HG03064 (cell line): ENCODE measurements at regions not wholly inside any gene's neighbourhood (a gene's known extent, or its start where the extent isn't known, plus 50 kb on each side); places are given as distances from the start of the nearest gene placed in this dataset.

Source experiments
- ATAC-seq: cut with Tn5 transposase; IDR thresholded peaks from one replicate; pipeline ENCODE4 v1.9.1; 2021; ENCODE audit warnings: low read depth; ENCODE audit not compliant: unreplicated experiment

DNA sequence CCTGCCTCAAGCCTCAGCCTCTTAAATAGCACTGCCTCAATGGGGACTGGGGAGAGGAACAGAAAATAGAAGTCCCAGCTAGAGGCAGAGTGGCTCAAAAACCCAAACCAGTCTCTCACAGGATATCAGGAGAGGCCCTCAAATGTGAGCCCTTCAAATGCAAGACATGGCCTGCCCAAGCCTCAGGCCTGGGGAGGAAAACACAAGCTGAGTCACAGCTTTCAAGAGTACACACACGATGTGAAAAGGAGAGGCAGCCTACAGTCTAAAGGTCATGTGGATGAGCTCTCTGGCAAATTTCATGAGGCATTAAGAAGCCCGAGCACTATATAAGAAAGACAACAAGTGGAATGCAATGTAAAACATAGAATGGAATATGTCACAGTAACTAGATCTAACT lies 316.6 kb upstream of the MEX3C start:
- no peak for ATAC-seq

- no peak for ATAC-seq
Observed at GRCh38 chr18:51516478-51517038, 319.1 kb upstream of the MEX3C start.

GRCh38 chr18:51519571-51519970 lies 322.1 kb upstream of the MEX3C start:
- no peak for ATAC-seq

- no peak for ATAC-seq
Observed at GRCh38 chr18:51520676-51521180, 323.2 kb upstream of the MEX3C start.

DNA sequence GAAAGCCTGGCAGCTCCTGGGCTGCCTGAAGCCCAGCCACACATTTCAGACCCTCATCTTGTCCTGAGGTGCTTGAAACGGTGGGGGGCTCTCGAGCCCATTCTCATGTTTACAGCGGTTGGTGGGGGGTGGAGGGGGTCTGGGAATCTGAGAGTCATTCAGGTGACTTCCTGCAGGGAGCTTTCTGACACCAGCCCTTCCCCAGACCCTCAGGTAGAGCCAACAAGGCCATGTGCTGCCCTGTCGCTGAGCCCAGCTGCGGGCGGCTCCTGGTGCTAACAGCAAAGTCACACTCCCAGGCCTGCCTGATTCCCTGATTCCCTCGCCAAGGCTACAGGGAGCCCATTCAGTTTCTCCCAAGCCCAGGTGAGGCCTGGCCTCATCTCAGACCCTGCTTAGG lies 324.9 kb upstream of the MEX3C start:
- ATAC-seq, result no peak

- no peak for ATAC-seq
Observed at GRCh38 chr18:51522821-51523220, 325.3 kb upstream of the MEX3C start.

DNA sequence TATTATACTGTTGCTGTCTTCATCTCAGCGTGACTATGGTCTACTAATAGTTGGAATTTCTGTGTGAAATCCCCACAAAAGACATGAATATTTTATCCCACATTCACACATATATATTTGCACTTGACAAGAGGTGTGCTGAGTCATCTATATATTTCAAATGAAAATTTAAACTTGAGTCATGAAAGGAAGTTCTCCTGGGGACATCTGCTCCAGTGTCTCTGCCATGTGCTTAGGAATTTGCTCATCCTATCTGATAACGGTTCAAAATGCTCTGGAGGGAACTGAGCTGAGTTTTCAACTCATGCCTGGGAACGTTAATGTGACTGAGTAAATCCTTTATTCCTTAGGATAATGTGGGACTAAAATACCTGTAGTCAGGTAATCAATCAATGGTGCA lies 326.2 kb upstream of the MEX3C start:
- ATAC-seq, result no peak

DNA sequence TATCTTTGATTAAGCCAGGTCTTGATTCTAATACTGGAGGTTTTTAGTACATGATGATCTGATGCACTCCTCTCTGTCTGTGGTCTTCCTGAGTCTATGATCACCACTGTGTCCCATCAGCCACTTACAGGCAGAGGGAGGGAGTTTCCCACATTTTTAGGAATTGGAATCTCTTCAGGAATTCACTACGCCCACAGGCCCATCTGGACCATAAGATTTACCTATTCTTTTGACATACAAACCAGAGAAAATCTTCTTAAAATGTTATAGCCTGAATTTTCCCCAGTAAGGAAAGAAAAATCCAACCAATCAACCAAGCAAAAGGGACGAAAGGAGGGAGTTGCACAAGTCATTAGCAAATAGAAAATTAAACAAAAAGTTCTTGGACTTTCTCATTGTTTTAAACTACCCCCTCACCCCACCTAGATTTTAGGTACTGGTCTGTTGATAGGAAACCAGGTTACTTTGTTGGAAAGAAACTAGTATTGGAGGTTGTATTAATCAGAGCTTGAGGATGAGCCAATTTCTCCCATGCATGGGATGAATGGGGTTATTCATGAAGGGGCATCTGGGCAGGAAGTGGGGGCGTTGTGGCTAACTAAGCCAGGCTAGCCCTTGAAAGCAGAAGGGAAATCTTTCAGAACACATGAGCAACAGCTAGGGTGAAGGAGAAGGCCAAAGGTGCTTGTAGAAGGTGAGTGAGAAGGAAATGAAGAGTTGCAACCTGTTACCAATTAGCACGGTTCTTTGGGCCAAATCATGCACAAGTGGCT lies 328.2 kb upstream of the MEX3C start:
- no peak for ATAC-seq

DNA sequence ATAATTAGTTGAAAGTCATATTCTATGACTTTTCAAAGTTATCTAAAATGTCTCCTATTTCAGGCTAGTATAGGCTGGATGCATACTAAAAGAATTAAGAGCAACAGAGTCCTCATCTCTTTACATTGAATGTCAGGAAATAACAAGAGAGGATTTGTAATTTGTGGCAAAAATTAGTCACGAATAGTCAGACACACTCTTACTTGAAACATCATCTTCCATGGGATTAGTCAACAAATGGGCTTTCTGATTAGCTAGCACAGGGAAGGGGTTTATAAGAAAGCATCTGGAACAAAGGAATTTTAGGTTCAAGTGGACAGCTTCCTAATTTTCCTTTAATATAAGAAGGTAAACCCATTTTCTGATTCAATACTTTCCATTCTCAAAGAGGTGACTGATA lies 330.3 kb upstream of the MEX3C start:
- ATAC-seq, result no peak

GRCh38 chr18:51531501-51531900 lies 334.0 kb upstream of the MEX3C start:
- no peak for ATAC-seq

DNA sequence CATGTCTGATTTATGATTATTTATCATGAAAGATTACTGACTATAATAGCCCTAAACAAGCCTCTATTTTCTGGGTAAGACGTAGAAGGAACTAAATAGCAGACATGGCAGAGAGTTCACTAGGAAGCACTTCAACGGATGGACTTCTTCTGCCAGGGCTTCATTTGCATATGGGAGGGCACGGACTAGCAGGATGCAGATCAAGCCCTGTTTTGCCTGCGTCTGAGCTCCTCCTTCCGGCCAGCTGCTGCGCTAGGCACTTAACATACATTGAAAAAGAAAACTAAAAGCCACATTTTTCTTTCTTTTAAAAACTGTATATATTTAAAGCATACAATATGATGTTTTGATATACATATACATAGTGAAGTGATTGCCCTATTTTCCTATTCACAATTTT lies 340.0 kb upstream of the MEX3C start:
- ATAC-seq, result peak; percentile 78

DNA sequence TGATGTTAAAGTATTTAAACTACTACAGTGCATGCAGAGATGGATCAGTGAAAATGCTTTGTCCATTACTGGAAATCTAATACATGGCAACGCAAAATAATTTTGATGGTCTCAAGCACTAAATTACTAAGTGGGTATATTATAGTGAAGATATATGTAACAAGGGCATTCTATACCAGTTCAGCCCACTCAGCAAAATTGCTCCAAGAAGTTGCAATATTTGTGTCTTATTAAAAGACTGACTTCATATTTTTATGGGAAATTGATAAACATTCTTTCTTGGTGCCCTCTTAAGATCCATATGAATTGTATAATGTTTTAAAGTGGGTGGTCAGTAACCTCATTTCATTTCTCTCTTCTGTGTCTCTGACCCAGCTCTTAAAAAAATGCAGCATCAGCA lies 343.1 kb upstream of the MEX3C start:
- ATAC-seq, result no peak

DNA sequence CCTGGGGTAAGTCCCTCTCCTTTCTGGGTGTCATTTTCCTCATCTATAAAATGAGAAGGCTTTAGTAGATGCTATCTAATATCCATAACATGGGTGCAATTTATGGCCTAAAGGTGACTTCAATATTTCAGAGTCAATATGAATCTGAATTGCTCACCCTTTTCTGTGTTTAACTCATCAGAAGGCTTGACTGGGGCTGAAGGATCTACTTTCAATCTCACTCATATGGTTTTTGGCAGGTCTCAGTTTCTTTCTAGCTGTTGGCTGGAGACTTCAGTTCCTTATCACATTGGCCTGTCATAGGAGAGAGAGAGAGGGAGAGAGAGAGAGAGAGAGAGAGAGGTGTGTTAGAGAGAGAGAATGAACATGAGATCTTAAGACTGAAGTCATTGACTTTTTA lies 343.7 kb upstream of the MEX3C start:
- ATAC-seq, result no peak

DNA sequence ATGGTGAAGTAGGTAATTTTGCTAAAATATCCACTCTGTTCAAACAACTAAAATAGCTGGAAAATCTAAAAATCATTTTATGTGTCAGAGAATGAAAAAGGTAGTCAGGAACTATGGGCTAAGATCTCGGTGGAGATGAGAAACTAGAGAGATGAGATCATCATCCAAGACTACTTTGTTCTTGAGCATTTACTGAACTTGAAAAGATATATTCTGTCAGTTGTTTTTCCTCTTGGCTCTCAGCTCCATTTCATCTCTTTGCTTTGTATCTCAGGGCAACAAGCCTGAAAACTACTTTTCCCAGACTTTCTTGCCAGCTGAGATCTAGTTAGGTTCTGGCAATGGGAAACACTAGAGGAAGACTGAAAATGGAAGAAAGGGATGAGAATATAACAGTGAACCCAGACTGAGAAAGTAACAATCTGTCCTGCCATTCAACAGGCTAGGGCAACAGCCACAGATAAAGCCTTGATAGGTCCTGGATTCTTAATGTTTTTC lies 346.2 kb upstream of the MEX3C start:
- no peak for ATAC-seq

DNA sequence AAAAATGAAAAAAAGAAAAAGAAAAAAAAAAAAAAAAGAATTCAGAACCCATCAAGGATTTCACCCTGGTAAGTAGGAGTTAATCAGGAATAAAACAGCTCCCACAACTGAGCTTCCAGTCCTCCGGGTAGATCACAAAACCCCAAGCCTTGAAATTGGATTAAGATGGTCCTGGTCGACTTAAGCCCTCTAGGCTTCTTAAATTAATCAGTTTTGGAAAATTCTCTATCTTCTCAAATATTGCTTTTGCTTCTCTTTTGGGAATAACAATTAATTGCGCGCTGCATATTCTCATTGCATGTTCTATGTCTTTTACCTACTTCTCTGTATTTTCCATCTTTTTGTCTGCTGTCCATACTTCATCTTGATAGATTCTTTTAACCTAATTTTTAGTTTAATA lies 348.0 kb upstream of the MEX3C start:
- no peak for ATAC-seq

DNA sequence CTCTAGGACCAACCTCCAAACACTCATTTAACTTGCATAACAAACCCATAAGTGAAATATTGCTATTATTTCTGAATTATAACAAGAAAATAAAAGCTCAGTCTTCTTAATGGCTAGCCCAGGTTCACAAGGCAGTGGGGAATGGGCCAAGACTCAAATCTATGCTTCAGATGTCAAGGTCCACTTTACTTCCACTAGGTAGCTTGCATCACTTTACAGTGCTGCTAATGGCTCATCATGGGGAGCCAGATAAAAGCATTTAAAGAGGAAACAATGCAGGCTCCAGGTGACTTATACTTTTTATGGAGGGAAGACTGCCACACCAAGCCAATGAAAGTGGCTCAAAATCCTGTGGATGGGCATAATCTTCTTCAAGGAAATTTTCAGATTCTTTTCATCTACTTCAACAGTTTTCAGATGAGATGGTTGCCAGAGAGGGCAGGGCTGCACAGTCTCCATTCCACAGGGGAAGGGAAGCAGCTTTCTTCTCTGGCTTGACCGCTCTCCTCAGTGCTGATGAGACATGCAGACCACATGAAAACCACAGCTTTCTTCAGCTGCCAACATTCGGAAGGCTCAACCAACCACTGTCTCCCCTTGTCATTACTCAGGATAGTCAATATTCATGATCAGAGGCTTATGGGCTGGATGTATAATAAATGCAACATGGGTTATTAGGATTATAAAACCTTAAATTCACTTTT lies 361.9 kb upstream of the MEX3C start:
- no peak for ATAC-seq

GRCh38 chr18:51559902-51560287 lies 362.4 kb upstream of the MEX3C start:
- no peak for ATAC-seq

DNA sequence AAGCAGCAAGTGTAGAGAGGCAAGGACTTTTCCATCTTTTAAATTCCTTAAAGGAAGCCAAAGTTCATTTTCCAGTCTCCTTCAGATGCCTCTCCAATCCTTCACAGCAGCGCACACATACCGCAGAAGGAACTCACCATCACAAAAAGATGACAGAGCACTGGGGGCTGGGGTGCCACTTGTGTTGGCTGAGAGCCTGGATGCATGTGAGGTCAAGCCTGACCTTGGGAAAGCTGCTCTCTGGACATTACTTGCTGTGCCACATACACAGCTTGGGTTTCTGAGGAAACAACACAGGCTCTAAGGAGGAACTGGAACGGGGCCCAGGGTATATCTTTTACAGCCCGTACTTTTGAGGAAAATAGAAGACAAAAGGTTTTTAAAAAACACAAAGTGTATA lies 364.3 kb upstream of the MEX3C start:
- no peak for ATAC-seq

GRCh38 chr18:51562866-51563265 lies 365.4 kb upstream of the MEX3C start:
- no peak for ATAC-seq

- no peak for ATAC-seq
Observed at GRCh38 chr18:51563396-51563795, 365.9 kb upstream of the MEX3C start.

- ATAC-seq, result no peak
Observed at GRCh38 chr18:51568151-51568550, 370.7 kb upstream of the MEX3C start.

DNA sequence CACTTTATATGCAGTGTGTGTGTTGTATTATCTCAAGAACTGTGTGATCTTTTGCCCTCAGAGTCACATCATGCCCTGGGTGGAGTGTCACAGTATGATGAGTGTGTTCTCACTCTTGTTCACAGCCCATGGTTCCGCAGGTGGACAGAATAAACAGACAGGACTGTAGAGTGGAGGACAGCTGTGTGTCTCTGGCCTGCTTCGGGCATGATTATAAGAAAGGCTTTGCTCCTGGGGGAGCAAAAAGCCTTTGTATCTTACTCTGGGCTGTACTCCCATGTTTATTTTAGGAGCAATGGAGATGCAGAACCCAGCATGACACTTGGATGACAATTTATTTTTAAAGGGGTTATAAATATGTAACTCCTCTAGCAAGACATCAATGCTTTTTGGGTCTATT lies 371.7 kb upstream of the MEX3C start:
- ATAC-seq, result no peak
